H1 (cell line): ENCODE measurements at regions not wholly inside any gene's neighbourhood (a gene's known extent, or its start where the extent isn't known, plus 50 kb on each side); places are given as distances from the start of the nearest gene placed in this dataset.
"Not testable (repeated sequence)": the region's sequence is repeated elsewhere in the genome, so short reads cannot be mapped to it uniquely, and the experiment has no call there.

Experiments used
- RXRA ChIP-seq: IDR thresholded peaks from 2 replicates; pipeline ENCODE4 v1.6.1; 2011; ENCODE audit warnings: low read depth, mild to moderate bottlenecking, low read length, moderate library complexity; ENCODE audit not compliant: insufficient read depth
- TF ChIP-seq, protein P1 (sequence below), 3 experiments: IDR thresholded peaks; 1 replicate in 2 of 3; 2 replicates in 1 of 3; pipeline versions ENCODE4 v1.5.1 to v1.6.1; 2011; ENCODE audit warnings: low read length in 3 of 3, mild to moderate bottlenecking in 3 of 3, inconsistent platforms in 2 of 3, low read depth in 1 of 3, moderate library complexity in 1 of 3; ENCODE audit not compliant: insufficient read depth in 1 of 3; ENCODE audit errors: control extremely low read depth in 1 of 3

- TF ChIP-seq, protein P1, sequence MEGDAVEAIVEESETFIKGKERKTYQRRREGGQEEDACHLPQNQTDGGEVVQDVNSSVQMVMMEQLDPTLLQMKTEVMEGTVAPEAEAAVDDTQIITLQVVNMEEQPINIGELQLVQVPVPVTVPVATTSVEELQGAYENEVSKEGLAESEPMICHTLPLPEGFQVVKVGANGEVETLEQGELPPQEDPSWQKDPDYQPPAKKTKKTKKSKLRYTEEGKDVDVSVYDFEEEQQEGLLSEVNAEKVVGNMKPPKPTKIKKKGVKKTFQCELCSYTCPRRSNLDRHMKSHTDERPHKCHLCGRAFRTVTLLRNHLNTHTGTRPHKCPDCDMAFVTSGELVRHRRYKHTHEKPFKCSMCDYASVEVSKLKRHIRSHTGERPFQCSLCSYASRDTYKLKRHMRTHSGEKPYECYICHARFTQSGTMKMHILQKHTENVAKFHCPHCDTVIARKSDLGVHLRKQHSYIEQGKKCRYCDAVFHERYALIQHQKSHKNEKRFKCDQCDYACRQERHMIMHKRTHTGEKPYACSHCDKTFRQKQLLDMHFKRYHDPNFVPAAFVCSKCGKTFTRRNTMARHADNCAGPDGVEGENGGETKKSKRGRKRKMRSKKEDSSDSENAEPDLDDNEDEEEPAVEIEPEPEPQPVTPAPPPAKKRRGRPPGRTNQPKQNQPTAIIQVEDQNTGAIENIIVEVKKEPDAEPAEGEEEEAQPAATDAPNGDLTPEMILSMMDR (IDR thresholded peaks at IDR 0.05; ENCODE audit: control extremely low read depth in 1 of 3, insufficient read depth in 1 of 3, low read depth in 1 of 3, low read length in 3 of 3): not testable (repeated sequence)
- TF ChIP-seq RXRA: not testable (repeated sequence)
Observed at GRCh38 chr9:41033360-41033759, 95.1 kb downstream of the FOXD4L6 start.
